ENCODE measurements at regions not wholly inside any gene's neighbourhood (a gene's known extent, or its start where the extent isn't known, plus 50 kb on each side); places are given as distances from the start of the nearest gene placed in this dataset.

DNA sequence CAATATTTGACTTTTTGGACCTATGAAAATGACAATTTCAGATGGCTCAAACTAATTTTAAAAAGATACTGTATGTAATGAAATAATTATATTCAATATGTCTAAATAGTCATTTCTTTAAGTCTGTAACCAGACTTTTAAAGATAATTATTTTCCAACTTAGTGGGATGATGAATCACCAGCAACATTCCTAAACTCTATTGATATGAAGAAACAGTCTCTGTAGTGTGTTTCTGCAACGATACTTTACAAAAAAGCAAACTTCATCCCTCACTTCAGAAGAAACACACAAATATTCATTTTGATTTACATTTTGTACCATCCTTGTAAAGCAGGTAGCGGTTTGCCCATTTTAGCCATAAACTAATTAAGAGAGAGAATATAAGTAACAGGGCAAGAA, 417.4 kb downstream of the EFNB2 start:
- TF ChIP-seq, protein P1, sequence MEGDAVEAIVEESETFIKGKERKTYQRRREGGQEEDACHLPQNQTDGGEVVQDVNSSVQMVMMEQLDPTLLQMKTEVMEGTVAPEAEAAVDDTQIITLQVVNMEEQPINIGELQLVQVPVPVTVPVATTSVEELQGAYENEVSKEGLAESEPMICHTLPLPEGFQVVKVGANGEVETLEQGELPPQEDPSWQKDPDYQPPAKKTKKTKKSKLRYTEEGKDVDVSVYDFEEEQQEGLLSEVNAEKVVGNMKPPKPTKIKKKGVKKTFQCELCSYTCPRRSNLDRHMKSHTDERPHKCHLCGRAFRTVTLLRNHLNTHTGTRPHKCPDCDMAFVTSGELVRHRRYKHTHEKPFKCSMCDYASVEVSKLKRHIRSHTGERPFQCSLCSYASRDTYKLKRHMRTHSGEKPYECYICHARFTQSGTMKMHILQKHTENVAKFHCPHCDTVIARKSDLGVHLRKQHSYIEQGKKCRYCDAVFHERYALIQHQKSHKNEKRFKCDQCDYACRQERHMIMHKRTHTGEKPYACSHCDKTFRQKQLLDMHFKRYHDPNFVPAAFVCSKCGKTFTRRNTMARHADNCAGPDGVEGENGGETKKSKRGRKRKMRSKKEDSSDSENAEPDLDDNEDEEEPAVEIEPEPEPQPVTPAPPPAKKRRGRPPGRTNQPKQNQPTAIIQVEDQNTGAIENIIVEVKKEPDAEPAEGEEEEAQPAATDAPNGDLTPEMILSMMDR (conservative IDR thresholded peaks at IDR 0.05 in 1 of 2, IDR thresholded peaks at IDR 0.05 in 1 of 2; ENCODE audit: extremely low read depth in 1 of 2, insufficient read depth in 1 of 2, low read depth in 1 of 2, low read length in 2 of 2) = no peak
- TF ChIP-seq EZH2 (IDR thresholded peaks at IDR 0.05; ENCODE audit: borderline replicate concordance, low read length) = no peak

All from mammary epithelial cell (primary cell).